Esophagus (tissue), 2 donors: ENCODE measurements at regions not wholly inside any gene's neighbourhood (a gene's known extent, or its start where the extent isn't known, plus 50 kb on each side); places are given as distances from the start of the nearest gene placed in this dataset.
"Not testable (repeated sequence)": the region's sequence is repeated elsewhere in the genome, so short reads cannot be mapped to it uniquely, and the experiment has no call there.

Experiments used
- H3K27ac ChIP-seq, 2 donors: one replicate each; pipeline ENCODE4 v1.5.1; 2013; ENCODE audit warnings: low read depth in 2 of 2, mild to moderate bottlenecking in 2 of 2, inconsistent platforms in 1 of 2, low read length in 1 of 2, moderate library complexity in 1 of 2
- H3K27me3 ChIP-seq, 2 donors: one replicate each; pipeline ENCODE4 v1.6.1; 2013; ENCODE audit warnings: low read length in 2 of 2, control low read depth in 1 of 2, mild to moderate bottlenecking in 1 of 2; ENCODE audit not compliant: insufficient read depth in 2 of 2, control insufficient read depth in 1 of 2
- H3K36me3 ChIP-seq, 2 donors: one replicate each; pipeline ENCODE4 v1.6.1; 2013; ENCODE audit warnings: low read length in 1 of 2; ENCODE audit not compliant: control insufficient read depth in 2 of 2, insufficient read depth in 2 of 2
- H3K4me1 ChIP-seq, 2 donors: one replicate each; pipeline ENCODE4 v1.6.1; 2013; ENCODE audit warnings: low read length in 1 of 2; ENCODE audit not compliant: control insufficient read depth in 2 of 2, insufficient read depth in 2 of 2
- H3K4me3 ChIP-seq, 2 donors: one replicate each; pipeline ENCODE4 v1.5.1; 2013; ENCODE audit warnings: low read length in 2 of 2, mild to moderate bottlenecking in 2 of 2, low read depth in 1 of 2, moderate library complexity in 1 of 2
- H3K9me3 ChIP-seq, 2 donors: one replicate each; pipeline ENCODE4 v1.6.1; 2013; ENCODE audit warnings: mild to moderate bottlenecking in 2 of 2, low read depth in 1 of 2, low read length in 1 of 2, moderate library complexity in 1 of 2; ENCODE audit not compliant: control insufficient read depth in 2 of 2, insufficient read depth in 1 of 2
- WGBS, 2 donors: extraction: QIAGEN DNeasy Blood & Tissue Kit; methylation state at CpG; one replicate each; pipeline ENCODE4 v1.1.7; 2013; 5-methylcytosine and 5-hydroxymethylcytosine counted together
- donor health status: healthy with polysubstance abuse.
- donor health status: Bipolar disorder and iron deficiency.

GRCh38 chr21:6093419-6093818 is 4428.0 kb upstream of the TPTE start:
- H3K4me1 ChIP-seq, H3K27me3 ChIP-seq, H3K36me3 ChIP-seq, H3K4me3 ChIP-seq, H3K27ac ChIP-seq, H3K9me3 ChIP-seq: not testable (repeated sequence)
- WGBS, 2 donors = 50% methylated on average over 13 of the region's 32 CpGs; no CpG with 5 or more reads in 1 of the 2 donors

DNA sequence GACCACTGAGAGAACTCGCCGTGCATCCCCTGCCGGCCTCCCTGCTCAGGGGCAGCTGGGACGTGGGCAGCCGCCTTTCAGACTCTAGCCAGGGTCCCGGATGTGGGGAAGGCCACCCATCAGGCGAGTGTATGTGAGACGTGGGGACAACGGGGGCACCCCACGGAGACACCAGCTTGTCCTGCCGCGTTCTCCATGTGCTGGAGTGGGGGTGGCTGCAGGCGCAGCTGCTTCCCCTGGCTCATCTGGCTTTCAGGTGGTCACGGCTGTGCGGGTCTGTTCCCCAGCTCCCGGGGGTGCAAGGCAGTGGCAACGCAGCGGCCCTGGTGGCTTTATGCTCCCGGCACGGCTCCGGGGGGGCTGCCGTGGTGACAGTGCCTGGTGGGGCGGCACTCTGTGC is 4427.5 kb upstream of the TPTE start:
- not testable (repeated sequence) for H3K4me1 ChIP-seq, H3K9me3 ChIP-seq, H3K36me3 ChIP-seq, H3K27ac ChIP-seq, H3K27me3 ChIP-seq, H3K4me3 ChIP-seq
- WGBS, 2 donors = 75% methylated on average over 7 of the region's 23 CpGs; no CpG with 5 or more reads in 1 of the 2 donors

DNA sequence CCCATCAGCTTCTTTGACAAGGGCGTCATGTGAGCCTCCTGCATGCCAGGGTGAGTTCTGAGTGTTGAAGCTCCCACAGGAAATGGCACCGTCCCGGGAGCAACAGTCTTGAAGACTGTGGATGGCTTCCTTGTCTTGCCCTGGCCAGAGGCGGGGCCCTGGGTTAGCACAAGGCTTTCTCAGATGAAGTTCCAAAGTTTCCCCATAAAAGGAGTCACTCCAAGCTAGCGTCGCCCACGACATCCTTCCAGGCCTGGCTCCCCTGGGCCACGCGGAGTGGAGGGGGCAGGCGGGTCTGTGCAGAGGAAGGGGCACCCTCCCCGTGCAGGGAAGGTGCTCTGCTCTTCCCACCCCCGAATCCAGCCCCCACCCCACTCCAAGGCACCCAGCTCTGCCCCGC is 4426.1 kb upstream of the TPTE start:
- not testable (repeated sequence) for H3K4me3 ChIP-seq, H3K36me3 ChIP-seq, H3K4me1 ChIP-seq, H3K27ac ChIP-seq, H3K9me3 ChIP-seq, H3K27me3 ChIP-seq
- 35% methylated on average over 1 of the region's 13 CpGs; no CpG with 5 or more reads in 1 of the 2 donors for WGBS, 2 donors

GRCh38 chr21:6096560-6097424 is 4424.6 kb upstream of the TPTE start:
- H3K27me3 ChIP-seq, H3K4me3 ChIP-seq, H3K9me3 ChIP-seq, H3K4me1 ChIP-seq, H3K36me3 ChIP-seq, H3K27ac ChIP-seq: not testable (repeated sequence)
- WGBS, 2 donors = no CpG with 5 or more reads among the region's 24 CpGs

DNA sequence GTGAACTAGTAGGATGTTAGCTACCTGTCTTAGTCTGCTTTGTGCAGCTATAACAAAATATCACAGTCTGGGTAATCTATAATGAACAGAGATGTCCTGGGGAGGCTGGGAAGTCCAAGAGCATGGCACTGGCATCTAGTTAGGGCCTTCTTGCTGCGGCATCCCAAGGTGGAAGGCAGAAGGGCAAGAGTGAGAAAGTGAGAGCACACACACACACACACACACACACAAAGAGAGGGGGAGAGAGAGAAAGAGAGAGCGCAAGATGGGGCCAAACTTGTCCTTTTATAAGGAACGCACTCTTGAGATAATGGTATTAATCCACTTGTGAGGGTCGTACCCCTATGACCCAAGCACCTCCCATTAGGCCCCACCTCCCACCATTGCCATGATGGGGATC is 4423.6 kb upstream of the TPTE start:
- H3K27me3 ChIP-seq, H3K4me1 ChIP-seq: not testable (repeated sequence)
- WGBS, 2 donors = no CpG with 5 or more reads among the region's 4 CpGs

GRCh38 chr21:6098191-6098935 is 4423.0 kb upstream of the TPTE start:
- not testable (repeated sequence) for H3K9me3 ChIP-seq, H3K27me3 ChIP-seq, H3K4me3 ChIP-seq, H3K4me1 ChIP-seq, H3K36me3 ChIP-seq, H3K27ac ChIP-seq
- WGBS, 2 donors = no CpG with 5 or more reads among the region's 8 CpGs

More for the DNA sequence above, 4423.6 kb upstream of the TPTE start:
- H3K9me3 ChIP-seq, H3K4me3 ChIP-seq, H3K27ac ChIP-seq, H3K36me3 ChIP-seq: not testable (repeated sequence)

GRCh38 chr21:6101588-6101987 is 4419.8 kb upstream of the TPTE start:
- WGBS, 2 donors = no CpG with 5 or more reads among the region's 9 CpGs
- H3K4me3 ChIP-seq, H3K9me3 ChIP-seq, H3K4me1 ChIP-seq, H3K27me3 ChIP-seq, H3K36me3 ChIP-seq, H3K27ac ChIP-seq: not testable (repeated sequence)

GRCh38 chr21:6104546-6104945 is 4416.8 kb upstream of the TPTE start:
- H3K27ac ChIP-seq, H3K36me3 ChIP-seq, H3K27me3 ChIP-seq, H3K9me3 ChIP-seq, H3K4me1 ChIP-seq, H3K4me3 ChIP-seq: not testable (repeated sequence)
- whole genome bisulfite sequencing, 2 donors = no CpG with 5 or more reads among the region's 8 CpGs

DNA sequence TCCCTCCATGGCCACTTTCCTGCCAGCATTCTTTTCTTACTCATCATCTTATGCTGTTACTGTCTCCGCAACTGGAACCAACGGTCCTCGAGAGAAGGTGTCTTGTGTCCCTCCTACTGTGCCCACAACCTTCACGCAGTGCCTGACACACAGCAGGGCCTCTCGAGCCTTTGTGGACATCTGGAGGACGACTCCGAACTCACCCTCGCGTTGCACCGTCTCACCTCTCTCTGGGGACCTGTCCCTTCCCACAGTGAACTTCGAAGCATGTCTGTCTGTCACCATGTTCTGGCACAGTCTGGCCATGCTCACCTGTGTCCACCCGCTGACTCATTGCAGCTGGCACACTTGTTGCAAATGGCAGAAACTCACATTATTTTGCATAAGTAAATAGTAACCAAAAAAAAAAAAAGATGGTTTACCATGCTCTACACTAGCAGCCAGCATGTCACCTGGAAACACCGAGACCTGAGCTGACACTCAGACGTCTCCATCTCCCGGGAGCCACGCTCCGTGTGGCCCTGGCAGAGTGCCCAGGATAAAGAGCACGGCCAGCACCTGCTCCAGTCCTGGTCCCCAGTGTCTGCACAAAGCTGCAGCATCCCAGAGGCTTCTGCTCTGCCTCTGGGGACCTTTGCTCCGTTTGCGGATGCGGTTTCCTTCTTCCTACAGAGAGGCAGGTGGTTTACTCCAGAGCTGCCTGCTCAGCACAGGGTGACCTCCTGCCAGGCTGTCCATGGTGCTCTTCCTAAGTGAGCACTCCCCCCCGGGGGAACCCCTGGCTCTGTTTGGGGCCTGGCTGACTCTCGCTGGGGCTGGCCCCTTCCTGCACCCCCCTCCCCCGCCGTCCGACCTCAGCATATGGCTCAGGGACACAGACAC is 4414.5 kb upstream of the TPTE start:
- not testable (repeated sequence) for H3K27ac ChIP-seq, H3K4me3 ChIP-seq, H3K36me3 ChIP-seq, H3K4me1 ChIP-seq, H3K9me3 ChIP-seq, H3K27me3 ChIP-seq
- no CpG with 5 or more reads among the region's 26 CpGs for WGBS, 2 donors
